WERI-Rb-1 (cell line): ENCODE measurements at regions not wholly inside any gene's neighbourhood (a gene's known extent, or its start where the extent isn't known, plus 50 kb on each side); places are given as distances from the start of the nearest gene placed in this dataset.

Experiments used
- DNase-seq: peaks from one replicate; pipeline ENCODE4 v3.0.0-alpha.2; 2020
- H3K27ac ChIP-seq: fragments of 250-450 bp; sonication (Bioruptor Pico); 2 replicates; pipeline ENCODE4 v1.5.1; 2020; ENCODE audit warnings: mild to moderate bottlenecking, moderate library complexity
- H3K27me3 ChIP-seq: fragments of 250-450 bp; sonication (Bioruptor Pico); 2 replicates; pipeline ENCODE4 v1.5.1; 2021; ENCODE audit warnings: mild to moderate bottlenecking, low read depth, moderate library complexity; ENCODE audit not compliant: insufficient read depth, severe bottlenecking
- H3K36me3 ChIP-seq: fragments of 250-450 bp; sonication (Bioruptor Pico); 2 replicates; pipeline ENCODE4 v1.5.1; 2020; ENCODE audit warnings: mild to moderate bottlenecking, moderate library complexity
- H3K4me3 ChIP-seq: 2 replicates; pipeline ENCODE4 v1.5.1; 2011; ENCODE audit warnings: low read depth, mild to moderate bottlenecking, control low read depth, low read length
- H3K9me3 ChIP-seq: fragments of 250-450 bp; sonication (Bioruptor Pico); 2 replicates; pipeline ENCODE4 v1.5.1; 2021; ENCODE audit warnings: mild to moderate bottlenecking, moderate library complexity; ENCODE audit not compliant: severe bottlenecking
- TF ChIP-seq, protein P1 (sequence below): IDR thresholded peaks from 2 replicates; pipeline ENCODE4 v1.5.1; 2011; ENCODE audit warnings: low read depth, mild to moderate bottlenecking, control low read depth, inconsistent platforms, low read length

- Histone ChIP-seq H3K4me3 (no peak overlapping the region), H3K27ac (no peak overlapping the region), H3K36me3 (no peaks in the 10 kb centered on the region), H3K27me3 (no peaks in the 10 kb centered on the region), H3K9me3 (no peaks in the 10 kb centered on the region)
- no peak for DNase-seq
- TF ChIP-seq, protein P1, sequence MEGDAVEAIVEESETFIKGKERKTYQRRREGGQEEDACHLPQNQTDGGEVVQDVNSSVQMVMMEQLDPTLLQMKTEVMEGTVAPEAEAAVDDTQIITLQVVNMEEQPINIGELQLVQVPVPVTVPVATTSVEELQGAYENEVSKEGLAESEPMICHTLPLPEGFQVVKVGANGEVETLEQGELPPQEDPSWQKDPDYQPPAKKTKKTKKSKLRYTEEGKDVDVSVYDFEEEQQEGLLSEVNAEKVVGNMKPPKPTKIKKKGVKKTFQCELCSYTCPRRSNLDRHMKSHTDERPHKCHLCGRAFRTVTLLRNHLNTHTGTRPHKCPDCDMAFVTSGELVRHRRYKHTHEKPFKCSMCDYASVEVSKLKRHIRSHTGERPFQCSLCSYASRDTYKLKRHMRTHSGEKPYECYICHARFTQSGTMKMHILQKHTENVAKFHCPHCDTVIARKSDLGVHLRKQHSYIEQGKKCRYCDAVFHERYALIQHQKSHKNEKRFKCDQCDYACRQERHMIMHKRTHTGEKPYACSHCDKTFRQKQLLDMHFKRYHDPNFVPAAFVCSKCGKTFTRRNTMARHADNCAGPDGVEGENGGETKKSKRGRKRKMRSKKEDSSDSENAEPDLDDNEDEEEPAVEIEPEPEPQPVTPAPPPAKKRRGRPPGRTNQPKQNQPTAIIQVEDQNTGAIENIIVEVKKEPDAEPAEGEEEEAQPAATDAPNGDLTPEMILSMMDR = no peak
Measured at GRCh38 chr2:190765386-190766173, 115.0 kb upstream of the GLS start.

GRCh38 chr2:190766174-190766572 is 114.4 kb upstream of the GLS start:
- no peak overlapping the region for H3K27ac ChIP-seq
- no peak overlapping the region for H3K4me3 ChIP-seq
- no peaks in the 10 kb centered on the region for H3K27me3 ChIP-seq
- H3K36me3 ChIP-seq = no peaks in the 10 kb centered on the region
- TF ChIP-seq, protein P1 = no peak
- DNase-seq = no peak
- no peaks in the 10 kb centered on the region for H3K9me3 ChIP-seq

DNA sequence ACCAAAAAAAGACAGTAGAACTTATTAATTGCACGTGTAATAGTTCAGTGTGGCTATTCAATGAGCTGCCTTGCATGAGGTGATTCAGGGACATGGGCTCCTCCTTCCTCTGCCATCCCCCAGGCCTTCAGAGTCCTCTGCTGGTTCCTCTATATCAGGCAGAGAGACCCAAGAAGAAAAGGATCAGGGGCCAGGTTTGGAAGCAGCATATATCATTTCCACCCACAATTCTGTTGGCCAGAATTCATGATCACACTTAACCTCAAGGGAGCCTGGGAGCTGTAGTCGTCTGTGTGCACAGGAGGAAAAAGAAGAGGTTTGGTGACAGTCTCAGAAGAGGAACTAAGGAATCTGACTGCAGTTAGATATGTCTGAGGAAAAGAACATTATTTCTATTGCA is 114.0 kb upstream of the GLS start:
- no peaks in the 10 kb centered on the region for H3K36me3 ChIP-seq
- no peak overlapping the region for H3K4me3 ChIP-seq
- H3K9me3 ChIP-seq = no peaks in the 10 kb centered on the region
- H3K27ac ChIP-seq = no peak overlapping the region
- DNase-seq = no peak
- no peaks in the 10 kb centered on the region for H3K27me3 ChIP-seq
- TF ChIP-seq, protein P1 = no peak

- Histone ChIP-seq H3K4me3 (no peak overlapping the region), H3K9me3 (no peaks in the 10 kb centered on the region), H3K27ac (no peak overlapping the region), H3K27me3 (no peaks in the 10 kb centered on the region), H3K36me3 (no peaks in the 10 kb centered on the region)
- TF ChIP-seq, protein P1 = no peak
- no peak for DNase-seq
Measured at GRCh38 chr2:190767821-190768220, 112.8 kb upstream of the GLS start.

DNA sequence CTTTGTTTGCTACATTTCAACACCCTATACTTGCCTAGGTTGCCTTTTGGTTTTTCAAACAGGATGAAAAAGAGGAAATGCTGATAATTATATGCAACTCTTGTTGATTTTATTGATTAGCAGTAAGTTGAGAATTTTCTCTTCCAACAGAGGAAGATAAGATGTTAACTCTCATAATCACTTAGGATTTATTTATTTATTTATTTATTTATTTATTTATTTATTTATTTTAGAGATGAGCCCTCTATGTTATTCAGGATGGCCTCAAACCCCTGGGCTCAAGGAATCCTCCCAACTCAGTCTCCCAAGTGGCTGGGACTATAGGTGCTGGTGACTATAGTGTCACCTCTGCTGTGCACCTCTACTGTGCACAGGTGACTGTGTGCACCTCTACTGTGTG is 111.4 kb upstream of the GLS start:
- no peak for DNase-seq
- no peaks in the 10 kb centered on the region for H3K36me3 ChIP-seq
- H3K27ac ChIP-seq = no peak overlapping the region
- no peak overlapping the region for H3K4me3 ChIP-seq
- H3K9me3 ChIP-seq = no peaks in the 10 kb centered on the region
- TF ChIP-seq, protein P1 = no peak
- no peaks in the 10 kb centered on the region for H3K27me3 ChIP-seq

- H3K4me3 ChIP-seq = no peak overlapping the region
- no peak for DNase-seq
- TF ChIP-seq, protein P1 = no peak
- H3K27ac ChIP-seq = no peak overlapping the region
- no peaks in the 10 kb centered on the region for H3K36me3 ChIP-seq
- no peaks in the 10 kb centered on the region for H3K27me3 ChIP-seq
- H3K9me3 ChIP-seq = no peaks in the 10 kb centered on the region
Measured at GRCh38 chr2:190771726-190772125, 108.9 kb upstream of the GLS start.
